HG02678 (cell line): ENCODE measurements at regions not wholly inside any gene's neighbourhood (a gene's known extent, or its start where the extent isn't known, plus 50 kb on each side); places are given as distances from the start of the nearest gene placed in this dataset.

Experiments used
- ATAC-seq: cut with Tn5 transposase; IDR thresholded peaks from one replicate; pipeline ENCODE4 v1.9.1; 2021; ENCODE audit warnings: mild to moderate bottlenecking, moderate library complexity; ENCODE audit not compliant: unreplicated experiment

DNA sequence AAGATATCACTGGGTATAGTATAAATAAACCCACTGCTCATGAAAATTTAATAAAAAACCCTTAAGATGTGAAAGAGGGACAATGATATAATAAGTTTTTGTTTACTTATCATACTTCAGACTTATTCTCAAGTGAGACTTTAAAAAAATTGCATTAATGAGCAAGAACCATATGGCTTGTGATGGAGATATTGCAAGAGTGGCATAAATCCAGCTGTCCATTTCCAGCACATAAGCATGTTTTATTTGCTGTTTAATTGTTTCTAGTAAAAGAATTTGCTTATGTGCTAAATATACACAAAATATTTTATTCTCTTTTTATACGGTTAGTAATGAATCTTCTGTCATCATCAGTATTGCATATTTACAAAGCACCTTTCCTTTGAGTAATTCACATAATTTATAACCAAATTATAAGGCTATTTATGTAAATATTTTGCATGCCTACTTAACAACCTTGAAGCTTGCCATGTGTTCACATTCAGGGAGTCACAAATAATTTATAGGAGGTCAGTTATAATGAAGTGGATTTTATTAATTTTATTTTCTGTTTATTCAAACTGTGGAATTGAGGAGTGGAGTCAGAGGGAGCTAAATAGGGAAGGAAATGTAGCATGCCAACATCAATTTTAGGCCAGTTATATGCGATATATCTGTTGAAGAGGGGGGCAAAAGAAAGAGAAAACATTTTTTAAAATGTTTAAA, 318.5 kb upstream of the CWC22 start:
- no peak for ATAC-seq

DNA sequence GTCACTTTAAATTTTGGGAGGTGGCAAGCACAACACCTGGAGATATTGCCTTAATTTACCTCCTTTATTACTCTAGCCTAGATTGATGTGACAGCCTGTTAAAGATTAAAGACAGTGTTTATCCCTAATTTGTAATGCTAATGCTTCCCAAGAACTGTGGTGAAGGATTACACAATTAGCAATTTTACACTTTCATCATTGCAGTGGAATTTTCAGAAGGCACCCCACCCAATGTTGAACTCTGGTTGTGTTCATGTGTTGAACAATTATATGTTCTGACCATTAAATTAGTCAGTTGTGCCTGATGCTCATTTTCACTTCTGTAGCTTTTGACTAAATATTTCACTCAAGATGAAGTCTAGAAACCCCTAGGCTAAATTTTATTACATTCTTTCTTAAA, 317.1 kb upstream of the CWC22 start:
- ATAC-seq, result no peak

DNA sequence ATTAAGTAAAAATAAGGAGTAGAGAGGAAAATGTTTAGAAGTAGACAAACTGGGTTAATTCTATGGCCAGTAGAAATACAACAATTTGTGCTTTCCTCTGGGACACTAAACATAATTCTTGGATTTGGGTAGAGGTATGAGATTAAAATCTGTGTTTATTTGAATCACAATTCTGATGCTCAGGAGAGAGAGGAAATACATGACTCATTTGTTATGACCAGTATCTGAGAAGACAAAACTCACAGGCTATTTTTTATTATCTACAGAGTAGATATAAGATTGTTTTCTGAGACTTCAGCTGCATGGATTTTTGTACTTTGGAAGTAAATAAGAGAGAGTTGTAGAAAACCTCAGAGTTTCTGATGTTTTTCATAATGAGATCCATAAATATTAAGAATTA, 315.7 kb upstream of the CWC22 start:
- no peak for ATAC-seq

DNA sequence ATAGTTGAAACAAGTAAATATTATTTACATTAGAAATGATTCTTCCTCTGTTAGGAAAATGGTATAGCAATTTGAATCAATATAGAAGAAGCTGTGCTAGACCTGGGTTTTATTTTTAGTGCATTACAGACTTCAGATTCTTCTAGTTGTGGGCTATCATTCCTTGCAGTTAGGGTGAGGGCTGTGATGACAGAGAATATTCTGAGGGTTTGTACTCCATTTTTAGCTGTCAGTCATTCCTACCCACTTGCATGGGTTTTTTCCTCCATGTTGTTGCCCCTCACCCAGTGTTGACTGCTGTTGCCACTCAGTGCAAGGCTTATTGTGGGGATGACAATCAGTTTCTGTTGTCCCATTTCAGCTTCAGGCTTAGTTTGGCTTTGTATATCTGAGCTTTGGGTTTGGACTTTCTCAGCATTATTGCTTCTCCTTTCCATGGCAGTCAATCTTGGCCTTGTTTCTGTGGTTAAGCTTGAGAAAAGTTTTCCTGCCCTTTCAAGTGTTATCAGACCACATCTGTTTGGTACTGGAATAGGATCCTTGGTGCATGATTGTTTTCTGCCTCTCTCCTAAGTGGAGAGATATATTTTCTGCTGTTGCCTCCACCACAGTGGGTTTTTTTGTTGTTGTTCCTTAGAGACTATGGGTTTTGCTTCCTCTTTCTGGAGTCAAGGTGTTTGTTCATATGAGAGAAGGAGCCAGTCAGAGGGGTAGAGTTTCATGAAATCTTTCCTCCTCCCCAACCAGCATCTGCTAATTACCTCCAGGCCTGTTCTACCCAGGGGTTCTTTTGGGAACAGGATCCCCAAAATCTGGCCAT, 312.7 kb upstream of the CWC22 start:
- peak; percentile 90 for ATAC-seq

DNA sequence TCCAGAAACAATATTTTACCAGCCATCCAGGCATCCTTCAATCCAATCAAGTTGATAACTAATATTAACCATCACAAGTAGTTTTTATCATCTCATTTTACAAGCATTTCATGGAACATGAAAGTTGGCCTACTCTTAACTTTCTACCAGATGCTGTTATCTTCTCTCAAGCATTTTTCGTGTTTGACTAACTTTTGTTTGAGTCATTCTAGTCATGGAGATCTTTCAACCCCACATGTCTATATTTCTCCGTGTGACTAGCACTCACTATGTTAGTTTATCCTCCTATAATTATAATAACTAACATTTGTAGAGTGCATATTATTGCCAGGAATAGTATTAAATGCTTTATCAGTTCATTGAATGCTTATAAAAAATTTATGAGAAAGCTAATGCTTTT, 307.0 kb upstream of the CWC22 start:
- ATAC-seq, result no peak

DNA sequence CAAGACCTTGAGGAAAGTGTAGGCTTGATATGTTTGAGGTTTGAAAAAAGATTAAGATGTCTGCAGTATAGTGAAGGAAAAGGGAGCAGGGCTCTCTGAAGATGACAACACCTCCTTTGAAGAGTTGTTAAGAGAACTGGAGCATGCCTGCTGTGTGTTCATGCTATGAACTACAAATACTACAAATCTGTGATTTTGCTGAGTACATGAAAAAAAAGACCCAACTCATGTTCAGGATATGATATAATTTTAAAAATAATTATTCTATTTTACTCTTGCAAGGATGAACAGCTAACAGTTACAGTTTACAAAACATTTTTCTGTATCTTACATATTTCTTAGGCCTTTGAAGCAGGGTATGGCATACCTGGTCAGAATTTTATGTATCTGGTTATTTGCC, 305.4 kb upstream of the CWC22 start:
- ATAC-seq, result no peak

DNA sequence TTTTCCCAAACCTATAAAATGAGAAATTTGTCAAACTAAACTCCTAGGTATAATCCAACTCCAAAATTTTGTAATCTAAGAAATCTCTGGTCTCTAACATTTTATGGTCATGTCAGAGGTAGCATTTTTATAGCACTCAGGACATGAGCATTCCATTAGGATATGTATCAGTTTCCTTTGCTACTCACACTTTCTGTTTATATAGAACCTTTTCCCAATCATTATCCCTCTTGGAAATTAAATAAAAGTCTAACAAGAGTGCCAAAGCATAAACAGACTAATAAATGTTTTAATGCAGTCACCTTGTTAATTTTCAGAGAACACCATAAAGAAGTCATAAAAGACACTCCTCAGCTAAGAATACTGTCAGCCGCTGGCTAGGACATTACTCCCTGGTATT, 300.0 kb upstream of the CWC22 start:
- no peak for ATAC-seq

DNA sequence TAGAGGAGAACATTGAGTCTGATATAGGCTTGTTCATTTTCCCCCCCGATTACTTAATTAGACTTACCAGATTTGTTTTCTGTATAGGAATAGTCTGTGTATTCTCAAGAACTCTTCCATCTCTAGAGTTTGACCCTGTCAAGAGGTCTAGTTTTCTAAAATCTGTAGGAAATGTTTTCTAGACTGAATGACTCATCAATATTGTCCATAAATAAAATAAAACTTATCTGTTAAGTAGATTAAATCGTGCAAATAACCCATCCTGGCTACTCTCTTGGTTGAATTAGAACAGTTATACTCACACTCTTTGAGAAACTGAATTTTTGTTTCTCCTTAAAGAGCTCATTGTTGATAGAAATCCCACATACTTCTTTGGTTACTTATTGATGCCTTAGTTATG, 299.2 kb upstream of the CWC22 start:
- ATAC-seq, result no peak

DNA sequence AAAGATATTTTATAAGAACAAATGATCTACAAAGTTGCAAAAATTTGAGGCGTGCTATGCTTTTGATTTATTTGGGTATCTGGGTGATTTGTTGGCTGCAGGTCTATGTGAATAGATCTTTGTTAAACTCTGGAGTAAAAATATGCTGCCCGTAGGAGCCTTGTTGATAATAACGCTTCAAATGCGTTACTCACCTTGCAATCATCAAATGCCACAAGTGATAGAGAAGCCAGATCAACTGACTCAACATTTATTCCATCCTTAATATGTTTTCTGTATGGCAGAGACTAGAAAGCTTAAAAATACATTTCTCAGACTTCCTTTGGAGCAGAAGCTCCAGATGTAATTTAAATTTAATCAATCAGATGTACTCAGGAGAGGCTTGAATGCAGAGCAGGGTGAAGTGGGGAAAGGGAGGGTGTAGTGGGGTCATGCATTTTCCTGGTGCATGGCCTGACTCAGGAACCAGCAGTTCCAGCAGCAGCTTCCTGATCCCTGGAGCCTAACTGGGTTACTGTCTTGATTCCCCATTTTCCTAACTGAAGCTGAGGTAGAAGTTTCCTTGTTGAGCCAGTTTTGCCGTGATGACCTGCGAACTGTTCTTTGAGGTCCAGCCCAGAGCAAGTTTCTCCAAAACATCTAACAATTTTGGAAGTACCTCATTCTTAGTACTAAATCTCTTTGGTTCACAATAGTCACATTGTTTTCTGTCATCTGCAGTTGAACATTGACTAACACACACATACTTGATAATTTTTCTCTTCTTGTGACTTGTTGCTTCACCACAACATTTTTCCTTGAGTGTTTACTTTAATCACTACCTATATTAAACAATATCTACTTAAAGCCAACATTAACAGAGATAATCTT, 284.7 kb upstream of the CWC22 start:
- no peak for ATAC-seq

DNA sequence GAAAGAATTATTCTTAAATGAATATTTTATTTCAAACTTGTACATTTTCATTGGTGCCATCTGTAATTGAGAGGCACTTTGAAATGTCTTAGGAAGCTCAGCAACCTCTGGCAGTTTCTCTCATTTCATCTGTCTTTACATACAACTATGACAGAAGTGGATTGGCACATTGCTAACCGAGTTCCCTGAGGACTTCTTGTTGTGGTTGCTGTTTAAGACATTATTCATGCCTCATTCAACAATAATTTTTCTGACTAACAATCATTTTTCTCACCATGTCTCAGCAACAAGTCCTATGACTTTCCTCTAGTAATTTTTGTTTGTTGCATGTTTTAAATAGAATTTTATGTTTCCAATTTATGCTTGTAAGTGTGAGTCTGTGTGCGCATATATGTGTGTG, 284.0 kb upstream of the CWC22 start:
- no peak for ATAC-seq

DNA sequence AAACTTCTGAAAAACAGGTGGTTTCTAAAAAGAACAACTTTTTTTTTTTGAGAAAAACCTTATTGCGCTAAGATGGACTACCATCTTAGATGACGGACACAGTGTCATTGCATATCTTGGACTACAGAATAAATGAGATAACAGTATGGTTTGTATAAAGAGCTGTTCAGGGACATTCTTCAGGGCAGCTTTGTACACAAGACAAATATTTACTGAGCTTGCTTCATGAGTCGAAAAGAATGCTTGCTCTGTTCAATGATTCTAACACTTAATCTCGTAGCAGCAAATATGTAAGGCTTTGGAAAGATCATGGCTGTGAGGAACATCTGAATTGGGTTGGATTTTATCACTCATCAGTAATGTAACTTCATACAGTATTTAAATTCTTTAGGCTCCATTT, 282.5 kb upstream of the CWC22 start:
- no peak for ATAC-seq

DNA sequence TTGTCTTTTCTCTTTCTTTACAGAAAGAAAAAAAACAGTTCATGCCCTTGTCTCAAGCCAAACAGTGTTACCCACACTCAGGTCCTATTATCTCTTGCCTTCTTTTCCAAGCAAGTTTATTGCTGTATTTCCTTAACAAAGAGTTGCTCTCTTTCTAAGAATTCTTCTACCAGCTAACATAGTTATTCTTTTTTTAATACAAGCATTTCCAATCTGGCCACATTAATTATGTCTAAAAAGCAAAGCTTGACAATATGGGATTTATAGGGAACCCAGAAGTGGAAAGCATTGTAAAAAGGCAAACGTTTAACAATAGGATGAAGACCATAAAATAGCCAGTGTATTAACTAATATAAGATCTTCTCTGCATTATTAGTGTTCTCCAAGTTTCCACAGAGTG, 272.5 kb upstream of the CWC22 start:
- no peak for ATAC-seq

DNA sequence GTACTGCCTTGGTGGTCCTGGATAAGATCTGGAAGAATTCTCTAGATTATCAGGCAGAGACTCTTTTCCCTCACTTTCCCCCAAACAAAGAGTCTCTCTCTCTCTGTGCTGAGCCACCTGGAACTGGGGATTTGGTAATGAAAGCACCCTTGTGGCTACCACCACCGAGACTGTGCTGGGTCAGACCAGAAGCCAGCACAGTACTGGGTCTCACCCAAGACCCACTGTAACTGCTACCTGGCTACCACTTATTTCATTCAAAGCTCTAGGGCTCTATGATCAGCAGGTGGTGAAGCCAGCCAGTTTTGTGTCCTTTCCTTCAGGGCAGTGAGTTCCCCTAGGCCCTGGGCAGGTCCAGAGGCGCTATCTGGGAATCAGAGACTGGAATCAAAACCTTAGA, 269.6 kb upstream of the CWC22 start:
- no peak for ATAC-seq

DNA sequence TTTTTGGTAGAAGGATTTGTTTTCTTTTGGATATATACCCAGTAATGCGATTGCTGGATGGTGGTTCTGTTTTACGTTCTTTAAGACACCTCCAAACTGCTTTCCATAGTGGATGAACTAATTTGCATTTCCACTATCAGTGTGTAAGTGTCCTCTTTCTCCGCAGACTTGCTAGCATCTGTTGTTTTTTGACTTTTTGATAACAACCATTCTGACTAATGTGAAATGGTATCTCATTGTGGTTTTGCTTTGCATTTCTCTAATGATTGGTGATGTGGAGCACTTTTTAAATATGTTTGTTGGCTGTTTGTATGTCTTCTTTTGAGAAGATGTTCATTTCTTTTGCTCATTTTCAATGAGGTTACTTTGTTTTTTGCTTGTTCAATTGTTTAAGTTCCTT, 260.9 kb upstream of the CWC22 start:
- no peak for ATAC-seq

DNA sequence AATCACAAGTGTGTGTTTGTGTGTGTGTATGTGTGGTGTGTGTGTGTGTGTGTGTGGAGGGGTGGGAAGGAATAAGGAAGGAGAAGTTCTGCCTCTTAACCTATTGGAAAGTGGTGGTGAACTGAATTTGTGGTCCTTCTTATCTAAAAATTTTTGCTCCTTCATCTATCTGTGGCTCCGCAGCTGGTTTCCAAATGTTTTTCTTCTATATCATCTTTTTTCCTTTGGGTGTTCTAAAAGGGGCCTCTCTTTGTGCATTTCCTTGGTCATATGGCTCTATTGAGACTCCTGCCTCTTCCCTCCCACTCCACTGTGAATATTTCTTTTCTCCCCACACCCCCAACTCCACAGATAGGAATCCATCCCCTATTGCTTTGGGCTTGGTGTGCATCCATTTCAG, 254.9 kb upstream of the CWC22 start:
- no peak for ATAC-seq

DNA sequence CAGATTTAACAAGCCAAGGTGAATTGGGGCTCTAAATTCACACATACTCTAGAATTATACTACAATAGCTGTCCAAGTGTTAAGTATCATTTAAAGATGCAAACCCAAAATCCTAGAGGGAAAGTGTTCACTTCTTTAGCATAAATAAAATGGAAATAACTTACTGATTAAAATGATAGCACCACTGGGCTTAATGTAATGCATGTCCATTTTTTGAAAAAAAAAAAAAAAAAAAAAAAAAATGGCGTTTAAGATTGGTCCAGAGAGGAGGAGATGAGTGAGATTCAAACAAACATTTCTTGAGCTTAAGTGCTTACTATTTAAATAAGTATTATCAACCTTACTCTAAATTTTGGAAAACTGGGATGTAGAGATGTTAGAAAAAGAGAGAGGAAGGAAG, 251.5 kb upstream of the CWC22 start:
- ATAC-seq, result no peak

DNA sequence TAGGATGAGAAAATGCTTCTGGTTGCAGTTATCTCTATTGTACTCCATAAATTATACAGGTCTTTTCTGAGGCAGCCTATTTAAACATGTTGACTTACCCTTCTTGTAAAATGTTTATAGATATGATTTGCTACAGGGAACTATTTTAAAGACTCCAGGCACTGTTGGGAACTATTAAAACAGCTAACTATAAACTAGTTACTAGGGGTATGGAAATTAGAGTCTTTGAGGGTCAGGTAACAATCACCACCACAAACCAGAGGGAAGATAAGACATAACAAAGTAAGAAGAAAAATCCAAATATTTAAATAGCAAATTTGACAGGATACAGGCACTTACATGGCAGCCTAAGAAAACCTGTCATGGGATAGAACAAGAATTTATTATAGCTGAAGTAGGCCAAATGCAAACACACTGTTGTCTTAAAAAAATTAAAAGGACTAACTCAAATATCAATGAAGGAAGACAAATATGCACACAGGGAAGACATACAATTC, 251.0 kb upstream of the CWC22 start:
- no peak for ATAC-seq

DNA sequence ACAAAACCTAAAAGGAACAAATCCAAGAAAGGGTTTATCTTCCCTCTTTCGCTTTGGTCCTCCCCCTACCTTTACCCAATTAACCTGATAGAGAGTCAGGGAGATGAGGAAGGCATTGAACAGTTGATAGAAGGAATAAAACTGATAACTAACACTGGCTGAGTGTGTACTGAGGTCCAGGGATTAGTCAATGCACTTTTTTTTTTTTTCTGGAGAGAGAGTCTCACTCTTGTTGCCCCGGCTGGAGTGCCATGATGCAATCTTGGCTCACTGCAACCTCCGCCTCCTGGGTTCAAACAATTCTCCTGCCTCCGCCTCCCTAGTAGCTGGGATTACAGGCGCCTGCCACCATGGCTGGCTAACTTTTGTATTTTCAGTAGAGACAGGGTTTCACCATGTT, 250.2 kb upstream of the CWC22 start:
- no peak for ATAC-seq

DNA sequence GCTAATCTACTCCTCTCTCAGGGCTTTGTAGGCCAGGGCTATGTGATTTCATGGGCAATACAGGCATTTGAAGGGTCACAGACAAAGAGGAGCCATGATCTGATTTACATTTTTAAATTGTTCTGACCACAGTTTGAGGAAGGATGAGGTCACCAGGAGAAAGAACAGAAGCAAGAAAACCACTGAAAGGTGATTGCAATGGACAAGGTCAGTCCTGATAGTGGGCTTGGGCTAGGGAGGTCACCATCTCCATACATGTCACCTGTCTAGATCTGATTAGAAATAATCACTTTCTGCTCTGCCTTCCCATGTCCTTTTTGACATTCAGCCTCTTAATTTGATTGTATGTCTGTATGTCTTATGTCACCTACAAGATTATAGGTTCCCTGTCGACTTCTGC, 248.9 kb upstream of the CWC22 start:
- no peak for ATAC-seq

DNA sequence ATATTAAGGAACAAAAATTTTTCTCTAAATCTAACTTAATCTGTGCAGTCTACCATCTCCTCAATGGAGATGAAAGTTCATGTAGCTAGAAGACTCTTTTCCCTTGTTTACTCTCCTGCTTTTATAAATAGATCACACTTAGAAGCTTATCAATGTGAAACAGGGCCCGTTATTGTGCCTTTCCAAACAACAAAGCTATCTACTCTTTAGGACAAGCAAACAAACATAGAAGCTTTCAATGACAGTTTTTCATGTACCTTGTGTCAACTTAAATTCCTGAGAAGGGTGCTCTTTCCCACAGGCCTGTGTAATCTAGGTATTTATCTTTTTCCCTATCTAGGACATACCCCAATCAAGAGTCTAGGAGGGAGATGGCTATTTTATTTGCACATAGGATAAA, 247.8 kb upstream of the CWC22 start:
- no peak for ATAC-seq

DNA sequence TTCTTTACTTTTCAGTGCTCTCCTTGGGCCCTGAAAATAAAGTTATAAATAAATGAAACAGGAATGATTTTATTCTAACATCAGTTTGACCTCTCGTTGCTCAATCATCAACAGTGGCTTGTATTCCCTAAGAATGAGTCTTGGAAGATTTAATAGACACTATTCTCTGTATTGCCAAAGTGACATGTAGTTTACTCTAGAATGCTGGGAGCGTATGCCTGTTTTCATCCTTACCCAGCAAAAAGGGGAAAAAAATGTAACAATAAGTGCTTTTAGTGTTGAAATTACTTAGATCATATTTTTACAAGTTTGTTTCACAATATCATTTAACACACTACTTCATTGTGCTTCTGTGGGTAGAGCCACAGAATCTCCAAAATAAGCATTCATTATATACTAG, 240.6 kb upstream of the CWC22 start:
- no peak for ATAC-seq

DNA sequence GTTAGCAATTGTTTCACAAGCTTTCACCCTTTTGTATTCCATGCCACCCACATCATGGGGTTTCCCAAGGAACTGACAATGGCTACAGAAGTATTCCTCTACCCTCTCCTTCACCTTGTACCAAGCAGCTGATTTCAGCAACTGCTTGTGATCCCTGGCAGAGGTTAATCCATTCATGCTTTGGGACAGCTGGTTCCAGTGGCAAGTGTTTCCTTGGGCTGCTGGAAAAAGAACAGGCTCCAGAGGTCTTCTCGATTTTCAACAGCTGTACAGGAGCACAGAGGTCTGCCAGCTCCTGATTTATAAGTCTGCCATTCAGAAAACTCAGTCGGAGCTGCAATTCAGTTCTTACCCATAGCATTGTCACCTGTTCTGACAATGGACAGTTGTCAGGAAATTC, 239.2 kb upstream of the CWC22 start:
- ATAC-seq, result no peak
